HG02870 (cell line): ENCODE measurements at regions not wholly inside any gene's neighbourhood (a gene's known extent, or its start where the extent isn't known, plus 50 kb on each side); places are given as distances from the start of the nearest gene placed in this dataset.

ENCODE experiments used
- ATAC-seq: cut with Tn5 transposase; IDR thresholded peaks from one replicate; pipeline ENCODE4 v1.9.1; 2021; ENCODE audit warnings: mild to moderate bottlenecking, moderate library complexity; ENCODE audit not compliant: unreplicated experiment

DNA sequence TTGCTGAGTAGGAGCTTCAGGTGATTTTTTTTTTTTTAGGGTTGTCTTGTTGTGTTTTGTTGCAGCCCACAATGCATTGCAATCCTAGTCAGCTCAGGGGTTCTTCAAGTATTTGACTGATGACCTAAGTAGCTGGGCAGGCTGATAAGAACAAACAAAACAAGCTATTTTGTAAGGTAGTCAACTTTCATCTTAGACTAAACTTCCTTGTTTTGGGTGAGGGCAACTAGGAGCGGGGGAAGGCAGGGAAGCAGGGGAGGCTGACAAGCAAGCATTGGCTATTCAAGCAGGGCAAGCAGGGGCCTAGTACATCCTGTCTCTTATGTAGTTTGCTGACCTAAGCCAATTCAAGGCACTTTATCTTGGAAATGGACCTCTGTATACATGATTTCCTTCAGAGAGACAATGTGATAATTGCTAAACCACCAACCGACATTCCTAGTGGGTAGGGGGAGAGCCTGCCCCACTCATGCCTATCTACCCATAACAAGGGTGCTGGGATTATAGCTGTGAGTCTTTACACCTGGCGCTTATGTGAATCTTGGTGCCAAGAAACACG is 163.3 kb upstream of the PRKCQ start:
- no peak for ATAC-seq

DNA sequence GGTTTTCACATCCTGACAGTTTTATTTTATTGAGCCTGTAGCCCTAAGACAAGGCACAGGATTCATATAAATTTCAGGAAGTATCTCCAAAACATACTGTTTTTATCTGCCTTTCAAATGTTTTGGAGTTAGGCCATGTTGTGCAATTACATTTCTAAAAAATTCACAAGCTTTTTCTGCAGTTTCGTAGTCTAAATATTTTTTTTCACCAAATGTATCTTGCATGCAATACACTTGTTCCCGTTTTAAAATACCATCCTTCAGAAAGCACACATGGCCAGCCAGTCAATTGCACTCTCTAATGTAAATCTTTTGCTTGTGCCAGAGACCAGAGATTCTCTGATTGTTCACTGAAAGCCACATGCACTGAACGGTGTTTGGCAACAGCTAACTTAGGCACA is 161.5 kb upstream of the PRKCQ start:
- no peak for ATAC-seq

DNA sequence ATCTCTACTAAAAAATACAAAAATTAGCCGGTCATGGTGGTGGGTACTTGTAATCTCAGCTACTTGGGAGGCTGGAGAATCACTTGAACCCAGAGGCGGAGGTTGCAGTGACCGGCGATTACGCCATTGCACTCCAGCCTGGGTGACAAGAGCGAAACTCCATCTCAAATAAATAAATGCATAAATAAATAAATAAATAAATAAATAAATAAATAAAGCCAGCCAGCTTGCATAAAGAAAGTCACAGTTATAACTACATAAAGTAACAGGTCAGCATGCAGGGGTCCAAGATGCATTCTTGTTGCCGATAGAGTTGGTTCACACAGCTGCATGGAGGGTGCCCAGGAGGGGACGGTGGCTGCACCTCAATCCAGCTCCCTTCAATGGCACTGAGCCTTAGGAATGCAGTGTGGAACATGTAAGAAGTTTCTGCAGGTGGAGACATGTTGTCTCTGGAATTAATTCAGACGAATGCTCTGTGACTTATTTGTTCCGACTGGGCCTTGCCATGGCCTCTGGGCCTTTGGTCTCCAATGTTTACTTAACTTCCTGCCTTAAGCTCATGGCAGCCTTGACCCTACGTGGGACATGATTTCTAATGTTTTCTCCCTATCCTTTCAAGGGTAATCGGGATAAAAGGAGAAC is 159.6 kb upstream of the PRKCQ start:
- ATAC-seq, result no peak

DNA sequence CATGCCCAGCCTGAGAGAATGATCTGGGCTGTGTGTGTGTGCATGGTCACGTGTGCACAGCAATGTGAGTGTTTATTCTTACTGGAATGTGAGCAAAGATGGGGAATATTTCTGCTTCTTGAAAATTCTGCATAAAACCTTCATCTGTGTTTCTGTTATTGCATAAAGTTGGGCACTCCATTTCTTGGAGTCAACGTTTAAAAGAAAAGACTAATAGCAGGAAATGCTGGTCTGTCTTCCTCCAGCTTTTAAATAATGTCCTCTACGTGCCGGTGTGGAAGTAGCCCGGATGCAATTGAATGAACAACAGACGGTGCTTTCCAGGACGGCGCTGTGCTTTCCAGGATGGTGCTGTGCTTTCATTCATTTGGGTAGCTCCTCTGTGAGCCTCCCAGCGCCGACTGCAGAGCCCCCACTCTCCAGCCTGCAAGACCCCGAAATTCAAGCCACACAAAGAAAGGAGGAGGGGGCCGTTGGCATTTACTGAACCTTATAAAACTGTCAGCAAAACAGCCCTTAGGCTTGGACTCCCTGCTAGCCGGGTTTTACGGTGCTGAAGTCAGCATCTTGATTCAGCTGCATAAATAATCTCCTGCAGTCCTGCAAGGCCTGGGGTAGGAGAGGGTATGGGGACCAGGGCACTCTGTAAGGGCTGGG is 158.2 kb upstream of the PRKCQ start:
- no peak for ATAC-seq

DNA sequence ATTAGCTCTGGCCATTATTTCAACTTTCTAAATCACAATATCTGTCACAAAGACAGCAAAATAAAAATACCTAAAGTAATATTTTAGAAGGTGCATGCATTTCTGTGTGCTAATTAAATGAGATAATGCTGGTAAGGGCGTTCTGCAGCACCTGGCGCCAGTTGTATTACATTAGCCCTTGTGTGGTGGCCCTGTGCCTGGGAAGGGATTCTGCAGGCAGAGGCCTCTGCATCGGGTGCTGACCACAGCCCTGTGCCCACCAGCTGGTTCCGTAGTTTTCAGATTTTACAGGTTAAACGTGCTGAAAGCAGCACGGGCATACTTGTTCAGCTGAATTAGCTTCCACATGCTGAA is 157.7 kb upstream of the PRKCQ start:
- no peak for ATAC-seq

DNA sequence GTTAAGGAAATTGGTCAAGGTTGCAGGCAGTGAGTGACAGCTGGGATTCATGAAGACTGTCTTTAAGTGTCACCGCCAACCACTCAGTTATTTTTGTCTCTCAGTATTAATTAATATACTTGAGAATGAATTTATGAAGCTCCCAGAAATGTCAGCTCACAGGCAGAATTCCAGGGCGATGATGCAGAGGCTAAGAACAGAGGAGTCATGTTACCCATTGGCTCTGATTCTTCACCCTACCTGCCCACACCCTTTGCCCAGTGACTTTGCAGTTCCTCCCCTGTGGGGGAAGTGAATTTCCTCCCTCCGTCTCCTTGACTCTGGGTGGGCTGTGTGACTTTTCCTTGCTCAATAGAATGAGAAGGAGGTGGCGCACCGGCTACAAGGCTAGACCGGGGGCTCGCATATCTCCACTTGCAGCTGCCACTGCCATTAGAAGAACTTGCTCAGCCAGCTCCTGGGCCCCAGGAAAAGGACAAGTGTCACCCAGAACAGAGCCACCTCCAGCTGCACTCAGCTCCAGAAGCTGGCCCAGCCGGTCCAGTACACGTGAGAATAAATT is 157.1 kb upstream of the PRKCQ start:
- ATAC-seq, result no peak

DNA sequence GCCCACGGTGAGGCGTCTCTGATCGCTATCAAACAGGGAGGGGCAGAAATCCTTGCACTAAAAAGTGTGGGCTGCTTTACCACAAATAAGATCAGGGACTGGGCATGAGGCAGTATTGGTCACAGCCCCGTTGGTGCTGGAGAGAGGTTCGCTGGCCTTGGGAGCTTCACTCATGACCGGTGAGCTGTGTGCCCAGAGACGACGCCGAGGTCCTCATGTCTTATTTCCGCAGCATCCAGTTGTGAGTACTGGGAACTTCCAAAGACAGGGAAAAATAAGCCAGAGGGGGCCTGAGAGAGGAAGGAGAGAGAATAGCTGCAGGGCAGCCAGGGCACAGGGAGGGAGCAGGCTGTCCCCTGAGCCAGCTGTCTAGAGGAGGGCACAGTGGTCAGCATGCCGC is 154.2 kb upstream of the PRKCQ start:
- no peak for ATAC-seq

DNA sequence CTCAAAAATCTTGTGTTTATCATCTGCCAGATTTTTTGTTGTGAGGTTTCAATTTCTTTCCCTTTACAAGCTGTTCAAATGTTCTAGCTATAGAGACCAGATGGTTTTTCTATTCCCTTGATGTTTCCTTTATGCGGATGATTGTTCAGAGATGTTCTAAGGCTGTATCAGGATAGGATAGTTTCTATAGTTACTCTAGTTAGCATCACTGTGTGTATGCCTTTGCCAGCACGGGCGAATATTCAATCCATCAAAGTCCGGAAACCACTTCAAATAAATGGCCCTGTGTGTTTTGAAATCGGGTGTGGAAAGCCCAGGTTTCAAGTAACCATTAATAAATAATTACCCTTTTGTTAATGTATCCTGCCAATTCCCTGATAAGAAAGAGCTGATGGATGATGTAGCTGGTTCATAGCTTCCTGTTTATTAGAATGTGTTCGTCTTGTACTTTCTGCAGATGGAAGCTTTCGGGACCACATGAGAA is 149.8 kb upstream of the PRKCQ start:
- ATAC-seq, result no peak

DNA sequence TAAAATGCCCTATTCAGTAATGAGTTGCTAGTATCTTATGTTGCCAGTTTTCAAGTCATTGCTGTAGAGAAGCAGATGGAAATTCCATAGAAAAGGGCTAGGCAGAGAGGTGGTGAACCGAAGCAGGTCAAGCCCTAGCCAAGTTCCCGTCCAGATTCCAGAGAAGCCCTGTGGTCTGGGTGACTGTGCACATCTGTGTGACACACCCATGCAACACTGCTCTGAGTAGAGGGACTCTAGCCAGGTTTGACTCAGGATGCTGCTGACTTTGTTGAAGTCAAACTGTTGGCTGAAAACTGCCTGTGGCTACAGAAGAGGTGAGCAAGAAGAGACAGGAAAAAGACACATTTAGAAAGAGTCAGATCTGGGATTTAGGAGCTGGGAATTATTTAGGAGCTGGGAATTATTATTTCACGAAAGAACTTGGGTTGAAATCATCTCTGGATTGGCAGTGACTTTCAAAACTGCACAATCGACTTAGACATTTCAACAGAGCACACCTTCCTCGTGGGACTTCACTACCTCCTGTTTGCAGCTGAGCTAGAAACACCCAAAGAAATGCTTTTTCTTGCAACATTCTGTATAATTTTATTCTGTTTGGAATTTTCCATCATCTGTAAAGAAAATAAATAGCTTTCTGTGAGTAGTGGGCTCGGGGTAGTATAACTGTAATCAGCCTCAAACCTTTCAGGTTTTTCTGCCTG is 149.1 kb upstream of the PRKCQ start:
- ATAC-seq, result no peak

DNA sequence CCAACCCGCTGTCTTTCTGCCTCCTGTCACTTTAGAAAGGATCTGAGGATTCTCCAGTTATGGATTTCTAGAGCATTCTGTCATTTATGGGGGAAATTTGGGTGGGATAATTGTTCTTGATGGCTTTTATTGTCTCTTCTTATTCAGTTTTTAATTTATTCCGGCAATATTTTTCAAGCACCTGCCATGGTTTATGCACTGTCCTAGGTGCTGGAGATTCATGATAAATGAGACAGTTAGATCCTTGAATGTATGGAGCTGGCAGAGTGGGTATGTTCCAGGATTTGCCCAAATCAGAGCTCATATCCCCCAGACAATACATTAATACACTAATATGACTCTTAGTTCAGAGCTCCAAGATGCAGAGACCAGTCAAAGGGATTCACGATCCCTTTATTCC is 146.8 kb upstream of the PRKCQ start:
- ATAC-seq, result no peak

DNA sequence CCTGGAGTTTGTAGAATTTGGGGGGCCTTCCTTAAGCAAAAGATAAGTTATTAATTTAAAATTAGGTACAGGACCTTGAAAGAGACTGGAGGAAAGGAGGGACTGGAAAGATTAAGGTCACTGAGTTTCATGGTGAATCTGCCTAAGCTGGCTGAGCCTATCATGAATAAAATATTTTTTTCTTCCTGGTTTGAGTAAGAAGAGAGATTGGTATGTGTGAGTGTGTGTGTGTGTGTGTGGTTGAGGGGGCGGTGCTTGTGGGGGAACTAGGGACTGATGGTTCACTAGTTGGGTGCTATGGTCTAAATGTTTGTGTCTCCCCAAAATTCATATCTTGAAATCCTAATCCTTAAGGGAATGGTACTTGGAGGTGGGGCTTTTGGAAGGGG is 142.5 kb upstream of the PRKCQ start:
- ATAC-seq, result no peak

DNA sequence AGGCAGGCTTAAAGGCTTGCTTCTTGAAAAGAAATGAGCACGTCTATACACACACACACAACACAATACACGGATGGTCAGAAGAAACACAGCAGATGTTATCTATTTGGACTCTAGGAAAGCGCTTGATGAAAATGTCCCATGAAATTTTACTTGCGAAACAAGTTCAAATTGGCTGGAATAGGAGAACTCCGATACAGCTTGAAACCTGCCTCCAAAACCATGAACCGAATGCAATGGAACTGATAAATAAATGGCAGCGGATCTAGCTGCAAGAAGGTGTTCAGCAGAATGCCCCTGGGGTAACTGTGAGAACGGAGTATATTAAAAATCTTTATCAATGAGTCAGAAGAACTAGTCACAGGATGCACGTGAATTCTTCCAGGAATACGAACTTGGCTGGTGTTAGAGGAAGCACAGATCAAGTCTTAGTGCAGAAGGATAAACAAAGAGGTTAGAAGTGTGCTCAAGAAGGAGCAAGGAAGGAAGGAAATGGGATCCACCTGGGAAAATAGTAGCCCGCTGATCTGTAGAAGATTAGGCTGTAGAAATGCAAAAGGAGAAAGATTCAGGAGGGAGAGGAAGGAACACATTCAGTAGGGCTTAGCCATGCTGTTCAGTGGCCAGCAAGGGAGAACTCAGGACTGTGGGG is 142.0 kb upstream of the PRKCQ start:
- no peak for ATAC-seq

DNA sequence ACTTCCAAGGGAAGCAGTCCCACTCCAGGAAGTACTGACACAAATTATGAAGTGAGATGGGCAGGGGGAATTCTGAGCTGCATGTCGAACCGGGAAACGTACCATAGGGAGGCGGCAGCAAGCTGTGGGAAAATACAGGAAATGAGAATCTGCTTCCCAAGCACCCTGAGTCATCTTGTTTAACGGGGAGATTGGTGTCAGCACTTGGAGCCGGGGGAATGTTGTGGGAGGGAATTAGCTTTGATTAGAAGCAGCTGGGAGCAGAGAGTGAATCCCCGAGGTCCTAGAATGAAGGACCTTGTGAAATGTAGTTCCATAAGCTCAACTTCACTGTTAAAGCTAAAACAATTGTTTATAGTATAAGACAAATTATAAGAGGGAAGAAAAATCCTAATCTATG is 141.4 kb upstream of the PRKCQ start:
- no peak for ATAC-seq

DNA sequence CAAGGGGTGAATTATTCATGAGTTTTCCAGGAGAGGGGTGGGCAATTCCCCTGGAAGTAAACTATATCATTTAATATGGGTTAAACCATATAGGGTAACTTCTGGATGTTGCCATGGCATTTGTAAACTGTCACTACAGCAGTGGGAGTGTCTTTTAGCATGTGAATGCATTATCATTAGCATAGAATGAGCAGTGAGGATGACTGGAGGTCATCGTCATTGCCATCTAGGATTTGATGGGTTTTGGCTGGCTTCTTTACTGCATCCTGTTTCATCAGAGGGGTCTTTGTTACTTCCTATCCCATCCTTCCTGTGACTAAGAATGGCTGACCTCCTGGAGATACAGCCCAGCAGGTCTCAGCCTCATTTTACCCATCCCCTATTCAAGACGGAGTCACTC is 139.5 kb upstream of the PRKCQ start:
- no peak for ATAC-seq

DNA sequence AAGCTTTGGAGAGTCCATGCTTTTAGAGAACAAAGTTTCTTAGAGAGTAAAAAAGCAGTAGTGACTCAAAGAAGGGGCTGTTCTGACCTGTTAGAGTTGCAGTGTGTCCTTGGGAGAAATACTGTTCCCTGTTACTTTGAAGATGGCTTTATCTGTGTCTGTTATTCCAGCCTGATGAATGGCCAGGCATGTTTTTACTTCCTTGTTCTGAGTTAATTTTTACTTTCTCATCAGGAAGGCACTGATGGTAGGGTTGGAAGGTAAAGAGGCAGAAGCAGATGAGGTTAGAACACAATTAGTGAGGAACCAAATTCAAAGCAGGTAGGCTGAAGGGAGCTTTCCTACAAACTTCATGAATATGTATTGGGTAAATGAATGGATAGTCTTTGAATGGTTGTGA is 138.5 kb upstream of the PRKCQ start:
- ATAC-seq, result no peak

DNA sequence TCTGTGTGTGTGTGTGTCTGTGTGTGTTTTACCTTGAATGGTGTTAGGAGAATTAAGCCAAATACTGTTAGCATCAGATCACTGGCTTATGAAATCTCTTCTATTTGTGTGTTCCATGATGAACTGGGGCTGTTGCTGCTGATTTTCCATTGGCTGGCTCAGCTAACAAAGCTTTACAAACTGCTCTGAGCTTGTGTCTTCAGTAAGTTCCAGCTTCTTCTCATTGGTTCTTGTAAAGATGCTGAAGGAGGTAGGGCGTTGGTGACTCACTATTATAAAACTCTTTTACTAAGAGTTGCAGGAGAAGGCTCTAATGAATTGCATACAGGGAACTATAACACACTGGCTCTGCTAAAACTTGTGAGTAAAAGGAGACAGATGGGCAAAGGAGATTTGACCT is 136.4 kb upstream of the PRKCQ start:
- ATAC-seq, result no peak

DNA sequence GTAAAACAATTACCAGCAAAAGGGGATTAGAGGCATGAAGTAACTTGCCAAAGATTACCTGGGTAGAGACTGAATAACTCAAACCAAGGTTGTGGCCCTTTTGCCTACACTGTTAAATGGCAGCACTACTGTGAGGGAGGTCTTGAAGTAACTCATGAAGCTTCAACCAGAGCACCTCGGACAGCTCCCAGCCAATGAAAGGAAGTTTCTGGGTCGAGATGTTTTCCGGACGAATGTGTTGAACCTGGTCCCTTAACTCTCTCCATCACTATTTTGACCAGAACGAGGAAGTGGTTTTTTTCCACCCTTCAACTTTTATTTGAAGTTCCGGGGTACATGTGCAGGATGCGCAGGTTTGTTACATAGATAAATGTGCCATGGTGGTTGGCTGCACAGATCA is 133.6 kb upstream of the PRKCQ start:
- ATAC-seq, result no peak

DNA sequence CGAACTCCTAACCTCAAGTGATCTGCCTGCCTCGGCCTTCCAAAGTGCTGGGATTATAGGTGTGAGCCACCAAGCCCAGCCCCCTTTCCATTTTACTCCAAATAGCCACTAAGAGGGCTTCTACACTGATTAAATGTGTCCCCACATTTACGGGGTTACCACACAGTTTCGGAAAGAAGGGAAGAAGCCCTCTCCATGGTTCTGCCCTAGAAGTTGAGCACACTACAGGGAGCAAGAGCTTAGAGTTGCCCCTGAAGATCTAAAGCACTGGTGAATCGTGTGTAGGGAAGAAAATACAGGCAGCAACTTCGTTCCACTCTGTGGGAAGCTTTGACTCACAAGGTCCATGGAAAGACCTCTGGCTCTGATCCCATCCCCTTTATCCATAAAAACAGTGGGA is 133.0 kb upstream of the PRKCQ start:
- no peak for ATAC-seq

DNA sequence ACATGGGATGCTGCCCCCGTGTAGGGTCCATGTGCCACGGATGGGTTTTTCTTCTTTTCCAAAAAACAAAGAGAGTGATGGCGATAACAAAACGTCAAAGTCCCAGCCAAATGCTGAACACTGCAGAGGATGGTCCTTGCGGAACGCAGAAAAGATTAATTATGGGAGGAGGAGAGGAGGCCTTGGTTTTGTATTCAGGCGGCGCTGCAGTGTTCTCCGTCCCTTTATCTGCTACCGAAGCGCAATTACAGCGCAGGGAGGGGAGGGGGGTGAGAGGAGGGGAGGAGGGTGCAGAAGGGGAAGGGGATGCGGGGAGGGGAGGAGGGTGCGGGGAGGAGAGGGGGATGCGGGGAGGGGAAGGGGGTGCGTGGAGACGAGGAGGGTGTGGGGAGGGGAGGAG is 131.8 kb upstream of the PRKCQ start:
- ATAC-seq, result no peak

DNA sequence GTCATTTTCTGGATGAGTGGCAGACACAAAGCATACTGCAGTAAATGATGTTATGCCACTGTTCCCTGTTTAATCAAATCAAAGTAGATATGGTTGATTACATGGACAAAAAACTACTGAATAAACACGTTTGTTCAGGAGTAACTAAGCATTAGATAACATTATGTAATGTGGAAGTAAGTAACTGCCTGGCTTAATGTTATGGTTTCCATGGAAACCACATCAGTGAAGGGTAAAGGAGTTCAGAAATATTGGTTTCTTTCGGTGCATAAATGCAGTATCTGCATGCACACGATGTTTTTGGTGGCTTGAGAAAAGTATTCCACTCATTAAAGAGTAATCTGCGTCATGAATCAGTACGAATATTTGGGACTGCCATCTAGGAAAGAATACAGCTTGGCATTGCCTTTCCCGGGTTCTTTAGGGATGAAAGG is 131.3 kb upstream of the PRKCQ start:
- ATAC-seq, result no peak

DNA sequence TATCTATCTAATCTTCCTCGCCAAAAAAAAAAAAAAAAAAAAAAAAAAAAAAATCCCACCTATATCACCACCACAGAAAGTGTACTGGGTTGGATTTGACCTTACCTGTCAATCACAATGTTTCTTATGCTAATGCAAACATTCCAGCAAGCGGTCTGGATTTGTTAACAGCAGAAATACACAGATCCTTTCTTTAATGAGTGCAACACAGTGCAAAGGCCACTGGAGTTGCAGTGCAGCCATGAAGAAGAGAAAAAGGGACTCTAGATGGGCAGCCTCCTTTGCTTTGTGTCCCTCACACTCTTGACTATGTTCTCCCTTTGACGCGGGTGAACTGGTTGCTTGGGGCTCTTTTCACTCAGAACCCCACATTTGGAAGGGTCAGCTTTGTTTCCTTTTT is 127.3 kb upstream of the PRKCQ start:
- no peak for ATAC-seq
